Mesothelial cell of epicardium (in vitro differentiated cells): ENCODE measurements at regions not wholly inside any gene's neighbourhood (a gene's known extent, or its start where the extent isn't known, plus 50 kb on each side); places are given as distances from the start of the nearest gene placed in this dataset.
"Not testable (repeated sequence)": the region's sequence is repeated elsewhere in the genome, so short reads cannot be mapped to it uniquely, and the experiment has no call there.

ENCODE experiments used
- DNase-seq, 2 experiments: peaks; one replicate each; pipeline ENCODE4 v3.0.0; 2021; ENCODE audit warnings: low spot score in 2 of 2; ENCODE audit not compliant: unreplicated experiment in 2 of 2
- H3K27ac Mint-ChIP-seq: 2 replicates; pipeline ENCODE4 v1.8.0; 2021; ENCODE audit warnings: mixed read lengths
- H3K27me3 Mint-ChIP-seq: 2 replicates; pipeline ENCODE4 v1.8.0; 2021; ENCODE audit warnings: low read depth, mixed read lengths
- H3K36me3 Mint-ChIP-seq: 2 replicates; pipeline ENCODE4 v1.8.0; 2021; ENCODE audit warnings: mixed read lengths
- H3K4me1 Mint-ChIP-seq: 2 replicates; pipeline ENCODE4 v1.8.0; 2021; ENCODE audit warnings: mixed read lengths
- H3K4me3 Mint-ChIP-seq: 2 replicates; pipeline ENCODE4 v1.8.0; 2021; ENCODE audit warnings: mild to moderate bottlenecking, moderate library complexity, mixed read lengths
- H3K9me3 Mint-ChIP-seq: 2 replicates; pipeline ENCODE4 v1.8.0; 2021; ENCODE audit warnings: mixed read lengths
- TF ChIP-seq, protein P1 (sequence below): fragments of 200-600 bp; sonication (generic); IDR thresholded peaks from one replicate; pipeline ENCODE4 v1.5.0; 2021; ENCODE audit warnings: antibody characterized with exemption; ENCODE audit not compliant: unreplicated experiment

DNA sequence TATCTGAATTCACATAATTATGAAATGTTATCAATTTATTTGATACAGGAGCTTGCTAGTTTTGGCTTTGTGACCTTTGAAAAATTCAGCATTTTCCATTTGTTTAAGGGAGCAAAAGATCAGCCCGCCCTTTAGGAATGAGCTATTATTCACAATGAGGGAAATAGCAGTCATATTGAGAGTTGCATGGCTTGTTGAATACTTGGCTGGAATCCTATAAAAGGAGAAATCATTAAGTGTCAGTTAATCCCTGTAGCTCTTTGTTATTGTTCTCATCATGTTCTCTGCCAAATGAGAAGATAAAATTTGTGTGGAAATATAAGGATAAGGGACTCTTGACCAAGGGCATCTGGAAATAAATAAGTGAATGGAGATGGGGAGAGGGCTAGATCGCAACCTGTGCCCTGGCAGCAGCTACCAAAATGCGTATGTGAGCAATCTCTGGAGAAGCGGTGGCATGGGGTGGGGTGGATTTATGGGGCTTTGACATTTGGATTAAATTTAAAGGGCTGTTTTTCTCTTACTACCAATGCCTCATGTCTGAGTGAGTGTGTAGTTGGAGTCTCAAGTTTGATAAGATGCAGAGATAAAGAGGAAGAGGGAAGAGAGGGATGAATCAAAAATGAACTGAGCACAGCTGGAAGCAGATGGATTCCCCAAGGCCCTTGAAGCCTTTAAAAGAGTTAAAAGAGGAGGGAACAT, 237.6 kb downstream of the NNT start:
- TF ChIP-seq, protein P1, sequence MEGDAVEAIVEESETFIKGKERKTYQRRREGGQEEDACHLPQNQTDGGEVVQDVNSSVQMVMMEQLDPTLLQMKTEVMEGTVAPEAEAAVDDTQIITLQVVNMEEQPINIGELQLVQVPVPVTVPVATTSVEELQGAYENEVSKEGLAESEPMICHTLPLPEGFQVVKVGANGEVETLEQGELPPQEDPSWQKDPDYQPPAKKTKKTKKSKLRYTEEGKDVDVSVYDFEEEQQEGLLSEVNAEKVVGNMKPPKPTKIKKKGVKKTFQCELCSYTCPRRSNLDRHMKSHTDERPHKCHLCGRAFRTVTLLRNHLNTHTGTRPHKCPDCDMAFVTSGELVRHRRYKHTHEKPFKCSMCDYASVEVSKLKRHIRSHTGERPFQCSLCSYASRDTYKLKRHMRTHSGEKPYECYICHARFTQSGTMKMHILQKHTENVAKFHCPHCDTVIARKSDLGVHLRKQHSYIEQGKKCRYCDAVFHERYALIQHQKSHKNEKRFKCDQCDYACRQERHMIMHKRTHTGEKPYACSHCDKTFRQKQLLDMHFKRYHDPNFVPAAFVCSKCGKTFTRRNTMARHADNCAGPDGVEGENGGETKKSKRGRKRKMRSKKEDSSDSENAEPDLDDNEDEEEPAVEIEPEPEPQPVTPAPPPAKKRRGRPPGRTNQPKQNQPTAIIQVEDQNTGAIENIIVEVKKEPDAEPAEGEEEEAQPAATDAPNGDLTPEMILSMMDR: no peak
- no peak for DNase-seq
- no peaks in the 10 kb centered on the region for H3K27me3 Mint-ChIP-seq
- no peak overlapping the region for H3K4me3 Mint-ChIP-seq
- no peaks in the 10 kb centered on the region for H3K9me3 Mint-ChIP-seq
- no peak overlapping the region for H3K27ac Mint-ChIP-seq
- peaks cover 2% of the 10 kb centered on the region for H3K4me1 Mint-ChIP-seq
- no peaks in the 10 kb centered on the region for H3K36me3 Mint-ChIP-seq

DNA sequence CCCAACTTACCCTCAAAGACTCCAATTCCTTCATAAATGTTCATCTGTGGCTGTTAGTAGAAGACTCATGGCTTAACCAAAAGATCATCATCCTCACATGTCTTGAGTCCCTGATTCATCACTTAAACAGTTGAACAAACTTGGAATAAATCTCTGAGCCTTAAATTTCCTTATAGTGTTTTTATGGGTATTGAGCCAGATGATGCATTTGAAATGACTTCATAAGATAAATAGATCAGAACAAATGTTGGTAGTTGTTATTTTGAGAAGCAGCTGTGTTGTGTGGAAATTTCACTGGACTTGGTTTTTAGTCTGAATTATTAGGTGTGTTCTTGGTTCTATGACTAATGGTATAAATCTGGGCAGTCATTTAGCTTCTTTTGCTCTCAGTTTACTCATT, 236.2 kb downstream of the NNT start:
- Mint-ChIP-seq H3K36me3 (no peaks in the 10 kb centered on the region), H3K4me3 (no peak overlapping the region), H3K9me3 (no peaks in the 10 kb centered on the region), H3K27ac (no peak overlapping the region), H3K4me1 (peaks cover 2% of the 10 kb centered on the region), H3K27me3 (no peaks in the 10 kb centered on the region)
- DNase-seq: no peak
- TF ChIP-seq, protein P1: no peak

DNA sequence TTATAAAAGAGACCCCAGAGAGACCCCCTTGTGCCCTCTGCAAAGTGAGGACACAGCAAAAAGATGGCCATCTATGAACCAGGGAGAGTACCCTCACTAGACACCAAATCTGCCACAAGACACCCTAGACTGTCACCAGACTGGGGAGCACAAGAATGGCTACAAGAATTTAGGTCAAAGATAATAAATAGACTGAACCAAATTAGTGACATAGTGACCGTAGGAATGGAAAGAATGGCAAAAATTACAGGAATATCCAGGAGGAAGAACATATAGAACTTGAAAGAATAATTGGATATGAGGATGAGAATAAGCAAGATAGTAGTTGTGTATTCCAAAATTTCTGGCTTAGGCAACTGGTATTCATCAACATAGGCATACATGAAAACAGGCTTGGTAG, 235.0 kb downstream of the NNT start:
- Mint-ChIP-seq H3K4me3 (no peak overlapping the region), H3K36me3 (no peaks in the 10 kb centered on the region), H3K9me3 (no peaks in the 10 kb centered on the region), H3K27ac (no peak overlapping the region), H3K4me1 (peaks cover 2% of the 10 kb centered on the region), H3K27me3 (no peaks in the 10 kb centered on the region)
- TF ChIP-seq, protein P1: no peak
- no peak for DNase-seq

DNA sequence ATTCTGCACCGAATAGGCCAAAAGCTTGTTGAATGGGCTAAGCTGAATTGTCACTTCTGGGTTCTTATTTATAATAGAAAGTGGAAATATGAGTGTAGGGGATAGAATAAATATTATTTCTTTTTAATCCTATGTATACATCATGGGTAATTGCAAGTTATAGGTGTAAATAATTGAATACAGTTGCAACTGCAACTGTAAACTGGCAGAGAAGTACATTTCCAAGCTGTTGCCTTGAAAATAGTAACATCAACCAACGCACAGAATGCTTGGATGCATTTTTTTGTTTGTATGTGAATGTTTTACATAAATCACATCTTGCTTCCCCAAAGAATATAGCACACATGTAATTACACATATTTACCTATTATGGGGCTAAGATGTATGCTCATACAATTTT, 234.1 kb downstream of the NNT start:
- H3K27ac Mint-ChIP-seq: no peak overlapping the region
- H3K4me3 Mint-ChIP-seq: no peak overlapping the region
- peaks cover 2% of the 10 kb centered on the region for H3K4me1 Mint-ChIP-seq
- DNase-seq: no peak
- H3K36me3 Mint-ChIP-seq: no peaks in the 10 kb centered on the region
- H3K27me3 Mint-ChIP-seq: no peaks in the 10 kb centered on the region
- H3K9me3 Mint-ChIP-seq: no peaks in the 10 kb centered on the region
- TF ChIP-seq, protein P1: no peak

DNA sequence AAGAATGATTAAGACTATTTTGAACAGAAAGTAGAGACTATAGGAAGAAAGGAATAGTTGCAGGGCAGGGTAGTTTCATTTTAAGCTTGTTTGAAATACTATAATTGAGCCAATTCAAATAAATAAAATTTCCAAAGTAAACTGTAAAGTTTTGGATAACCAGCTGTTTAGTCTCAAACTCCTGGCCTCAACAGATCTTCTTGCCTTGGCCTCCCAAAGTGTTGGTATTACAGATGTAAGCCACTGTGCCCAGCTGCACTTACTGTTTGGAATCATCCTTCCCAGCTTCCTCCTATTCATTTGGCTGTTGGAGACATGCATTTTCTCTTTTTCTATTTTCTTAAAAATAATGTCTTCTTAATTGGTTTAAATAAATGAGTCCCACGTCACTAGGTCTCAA, 231.0 kb downstream of the NNT start:
- no peaks in the 10 kb centered on the region for H3K4me1 Mint-ChIP-seq
- no peak overlapping the region for H3K4me3 Mint-ChIP-seq
- TF ChIP-seq, protein P1: no peak
- no peak for DNase-seq
- no peaks in the 10 kb centered on the region for H3K36me3 Mint-ChIP-seq
- H3K27me3 Mint-ChIP-seq: no peaks in the 10 kb centered on the region
- peaks cover 14% of the 10 kb centered on the region for H3K9me3 Mint-ChIP-seq
- no peak overlapping the region for H3K27ac Mint-ChIP-seq

DNA sequence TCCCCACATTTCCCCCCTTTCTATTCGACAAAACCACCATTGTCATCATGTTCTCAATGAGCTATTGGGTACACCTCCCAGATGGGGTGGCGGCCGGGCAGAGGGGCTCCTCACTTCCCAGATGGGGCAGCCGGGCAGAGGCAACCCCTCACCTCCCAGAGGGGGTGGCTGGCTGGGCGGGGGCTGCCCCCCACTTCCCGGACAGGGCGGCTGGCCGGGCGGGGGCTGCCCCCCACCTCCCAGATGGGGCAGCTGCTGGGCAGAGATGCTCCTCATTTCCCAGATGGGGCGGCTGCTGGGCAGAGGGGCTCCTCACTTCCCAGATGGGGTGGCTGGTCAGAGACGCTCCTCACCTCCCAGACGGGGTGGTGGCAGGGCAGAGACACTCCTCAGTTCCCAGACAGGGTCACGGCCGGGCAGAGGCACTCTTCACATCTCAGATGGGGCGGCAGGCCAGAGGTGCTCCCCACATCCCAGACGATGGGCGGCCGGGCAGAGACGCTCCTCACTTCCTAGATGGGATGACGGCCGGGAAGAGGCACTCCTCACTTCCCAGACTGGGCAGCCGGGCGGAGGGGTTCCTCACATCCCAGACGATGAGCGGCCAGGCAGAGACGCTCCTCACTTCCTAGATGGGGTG, 221.5 kb downstream of the NNT start:
- not testable (repeated sequence) for H3K36me3 Mint-ChIP-seq, H3K27me3 Mint-ChIP-seq, H3K4me1 Mint-ChIP-seq, H3K27ac Mint-ChIP-seq, H3K4me3 Mint-ChIP-seq, DNase-seq
- H3K9me3 Mint-ChIP-seq: peaks cover 43% of the 10 kb centered on the region

DNA sequence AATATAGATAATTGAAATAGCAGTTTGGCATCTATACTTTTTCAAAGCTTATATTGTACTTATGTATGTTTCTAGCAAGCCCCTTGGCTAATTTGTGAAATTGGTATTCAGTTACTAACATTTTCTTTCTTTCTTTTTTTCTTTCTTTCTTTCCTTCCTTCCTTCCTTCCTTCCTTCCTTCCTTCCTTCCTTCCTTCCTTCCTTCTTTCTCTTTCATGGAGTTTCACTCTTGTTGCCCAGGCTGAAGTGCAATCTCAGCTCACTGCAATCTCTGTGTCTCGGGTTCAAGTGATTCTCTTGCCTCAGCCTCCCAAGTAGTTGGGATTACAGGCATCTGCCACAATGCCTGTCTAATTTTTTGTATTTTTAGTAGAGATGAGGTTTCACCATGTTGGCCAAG, 215.4 kb downstream of the NNT start:
- H3K36me3 Mint-ChIP-seq, H3K27me3 Mint-ChIP-seq, H3K4me1 Mint-ChIP-seq, H3K27ac Mint-ChIP-seq, H3K4me3 Mint-ChIP-seq, DNase-seq: not testable (repeated sequence)
- H3K9me3 Mint-ChIP-seq: peaks cover 45% of the 10 kb centered on the region
